ENCODE measurements at regions not wholly inside any gene's neighbourhood (a gene's known extent, or its start where the extent isn't known, plus 50 kb on each side); places are given as distances from the start of the nearest gene placed in this dataset.
"Not testable (repeated sequence)": the region's sequence is repeated elsewhere in the genome, so short reads cannot be mapped to it uniquely, and the experiment has no call there.

- DNase-seq (ENCODE audit: low read depth), result not testable (repeated sequence)
Observed at GRCh38 chr6:106721189-106721588, 91.8 kb downstream of the QRSL1 start.

Data from fibroblast of gingiva (primary cell).